Activated naive CD4-positive, alpha-beta T cell treated with anti-CD3 and anti-CD28 coated beads, Interleukin-2, amount 10 ng/mL, durations not matched to agents 7 days and 5 days (primary cell): ENCODE measurements at regions not wholly inside any gene's neighbourhood (a gene's known extent, or its start where the extent isn't known, plus 50 kb on each side); places are given as distances from the start of the nearest gene placed in this dataset.
"Not testable (repeated sequence)": the region's sequence is repeated elsewhere in the genome, so short reads cannot be mapped to it uniquely, and the experiment has no call there.

ENCODE experiments used
- CTCF ChIA-PET: fragments of 350-600 bp; sonication (Branson Sonifier 250); formaldehyde crosslinking; loops from one replicate; lab custom pipeline; 2021; ENCODE audit warnings: antibody characterized with exemption; lab: Charles Lee
- DNase-seq: peaks from one replicate; pipeline ENCODE4 v3.0.0-alpha.2; 2020
- H3K27ac Mint-ChIP-seq: one replicate; pipeline ENCODE4 v1.8.0; 2021; ENCODE audit warnings: mild to moderate bottlenecking, moderate library complexity, mixed read lengths
- H3K27me3 Mint-ChIP-seq: one replicate; pipeline ENCODE4 v1.8.0; 2021; ENCODE audit warnings: mild to moderate bottlenecking, mixed read lengths
- H3K36me3 Mint-ChIP-seq: one replicate; pipeline ENCODE4 v1.8.0; 2021; ENCODE audit warnings: mixed read lengths
- H3K4me1 Mint-ChIP-seq: one replicate; pipeline ENCODE4 v1.8.0; 2021; ENCODE audit warnings: mixed read lengths
- H3K4me3 Mint-ChIP-seq: one replicate; pipeline ENCODE4 v1.8.0; 2021; ENCODE audit warnings: mild to moderate bottlenecking, moderate library complexity, mixed read lengths
- H3K9me3 Mint-ChIP-seq: one replicate; pipeline ENCODE4 v1.8.0; 2021; ENCODE audit warnings: mixed read lengths

DNA sequence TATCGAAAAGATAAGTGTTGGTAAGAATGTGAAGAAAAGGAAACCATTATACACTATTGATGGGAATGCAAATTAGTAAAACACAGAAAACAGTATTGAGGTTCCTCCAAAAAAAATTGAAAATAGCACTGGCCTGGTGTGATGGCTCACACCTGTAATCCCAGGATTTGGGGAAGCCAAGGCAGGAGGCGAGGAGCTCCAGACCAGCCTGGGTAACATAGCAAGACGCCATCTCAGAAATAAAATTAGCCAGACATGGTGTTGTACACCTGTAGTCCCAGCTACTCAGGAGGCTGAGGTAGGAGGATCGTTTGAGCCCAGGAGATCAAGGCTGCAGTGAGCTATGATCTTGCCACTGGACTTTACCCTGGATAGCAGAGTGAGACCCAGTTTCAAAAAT is 5303.4 kb upstream of the TPTE start:
- DNase-seq, H3K27me3 Mint-ChIP-seq, H3K4me3 Mint-ChIP-seq, H3K27ac Mint-ChIP-seq, H3K4me1 Mint-ChIP-seq, CTCF ChIA-PET, H3K36me3 Mint-ChIP-seq: not testable (repeated sequence)
- H3K9me3 Mint-ChIP-seq = peaks cover 35% of the 10 kb centered on the region

DNA sequence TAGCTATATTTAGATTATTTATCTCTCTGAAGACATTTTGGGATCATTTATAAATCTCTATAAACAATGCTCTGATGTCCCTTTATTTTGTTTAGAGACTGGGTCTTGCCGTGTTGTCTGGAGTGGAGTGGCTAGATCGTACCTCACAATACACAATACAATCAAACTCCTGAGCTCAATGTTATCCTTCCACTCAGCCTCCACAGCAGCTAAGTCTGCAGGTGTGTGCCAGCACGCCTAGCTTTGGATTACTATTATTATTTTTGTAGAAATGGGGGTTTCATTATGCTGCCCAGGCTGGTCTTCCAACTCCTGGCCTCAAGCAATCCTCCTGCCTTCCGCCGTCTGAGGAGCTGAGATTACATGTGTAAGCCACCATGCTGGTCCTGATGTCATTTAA is 5301.4 kb upstream of the TPTE start:
- CTCF ChIA-PET, DNase-seq: not testable (repeated sequence)

DNA sequence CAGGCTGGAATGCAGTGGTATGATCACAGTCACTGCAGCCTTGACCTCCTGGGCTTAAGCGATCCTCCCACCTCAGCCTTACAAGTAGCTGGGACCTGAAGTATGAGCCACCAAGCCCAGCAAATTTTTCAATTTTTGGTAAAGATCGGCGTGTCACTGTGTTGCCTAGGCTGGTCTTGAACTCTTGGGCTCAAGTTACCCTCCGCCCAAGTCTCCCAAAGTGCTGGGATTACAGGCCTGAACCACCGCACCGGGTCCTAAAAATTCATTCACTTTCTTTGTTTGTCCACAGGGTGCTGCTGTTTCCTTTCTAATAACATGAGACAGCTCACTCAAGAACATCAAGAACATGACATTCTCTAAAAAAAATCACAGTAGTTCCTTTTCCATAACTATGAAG is 5300.9 kb upstream of the TPTE start:
- H3K9me3 Mint-ChIP-seq = peaks cover 54% of the 10 kb centered on the region
- CTCF ChIA-PET, H3K27me3 Mint-ChIP-seq, H3K4me3 Mint-ChIP-seq, H3K27ac Mint-ChIP-seq, H3K36me3 Mint-ChIP-seq, H3K4me1 Mint-ChIP-seq, DNase-seq: not testable (repeated sequence)

More for the DNA sequence above, 5301.4 kb upstream of the TPTE start:
- not testable (repeated sequence) for H3K4me1 Mint-ChIP-seq, H3K27me3 Mint-ChIP-seq, H3K27ac Mint-ChIP-seq, H3K36me3 Mint-ChIP-seq, H3K4me3 Mint-ChIP-seq
- peaks cover 49% of the 10 kb centered on the region for H3K9me3 Mint-ChIP-seq

DNA sequence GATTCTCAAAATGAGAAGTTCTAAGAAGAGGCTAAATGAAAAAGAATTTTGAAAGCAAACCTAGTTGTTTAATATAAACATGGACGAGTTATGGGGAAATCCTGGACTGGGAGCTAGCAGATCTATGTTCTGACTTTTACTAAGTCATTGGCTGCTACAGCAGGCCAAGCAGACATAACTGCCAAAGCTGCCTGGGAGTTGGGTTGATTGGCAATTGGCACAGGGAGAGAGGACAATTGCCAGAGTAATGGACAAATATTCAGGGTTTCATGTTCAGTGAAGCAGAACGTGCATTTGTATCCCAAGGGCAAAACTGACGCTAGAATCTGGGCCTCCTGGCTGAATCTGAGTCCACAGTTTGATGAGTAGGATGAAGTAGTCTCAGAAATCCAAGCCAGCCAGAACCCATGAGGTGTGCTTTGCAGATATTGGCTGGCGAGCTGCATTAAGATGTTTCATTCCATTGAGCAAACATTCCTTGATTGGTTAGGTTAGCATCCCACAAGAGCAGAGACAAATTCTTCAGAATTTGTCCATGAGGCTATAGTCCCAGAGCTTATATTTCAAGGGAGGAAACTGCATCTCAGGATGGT is 5299.8 kb upstream of the TPTE start:
- H3K4me1 Mint-ChIP-seq, CTCF ChIA-PET, H3K27me3 Mint-ChIP-seq, H3K27ac Mint-ChIP-seq, H3K36me3 Mint-ChIP-seq, H3K4me3 Mint-ChIP-seq, DNase-seq: not testable (repeated sequence)
- peaks cover 60% of the 10 kb centered on the region for H3K9me3 Mint-ChIP-seq

DNA sequence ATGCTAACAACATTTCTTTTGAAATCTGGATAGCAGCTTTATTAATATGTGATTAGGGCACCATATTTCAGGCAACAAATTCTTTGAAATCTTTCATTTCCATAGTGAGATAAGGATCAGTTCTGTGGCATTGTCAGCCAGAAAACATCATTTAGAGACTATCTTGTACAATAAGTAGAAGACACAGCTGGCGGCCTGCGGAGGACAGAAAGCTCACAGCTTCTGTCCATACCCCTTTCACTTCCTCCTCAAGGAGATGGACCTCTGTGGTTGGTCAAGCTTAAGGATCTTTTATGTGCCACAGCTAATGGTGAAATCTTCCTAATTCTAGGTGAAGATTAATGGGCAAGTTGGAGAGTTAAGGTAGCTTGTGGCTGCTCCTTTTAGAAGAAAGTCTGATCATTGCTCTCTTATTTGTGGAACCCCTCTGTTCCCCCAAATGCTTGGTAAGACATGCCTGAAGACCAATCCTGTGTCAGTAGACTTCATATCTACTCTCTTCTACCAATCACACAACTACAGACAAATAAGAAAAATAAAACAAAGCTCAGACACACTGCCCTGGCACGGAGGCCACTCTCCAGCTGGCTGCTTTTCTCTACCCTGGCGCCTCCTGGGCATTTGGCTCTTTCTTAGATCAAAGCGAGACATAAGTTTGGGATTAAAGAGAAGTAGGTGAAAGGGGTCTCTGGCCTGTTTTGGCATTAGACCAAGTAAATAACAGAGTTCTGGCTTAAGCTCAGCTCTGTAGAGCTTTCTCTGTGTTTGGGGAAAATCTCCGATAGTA is 5298.2 kb upstream of the TPTE start:
- H3K27ac Mint-ChIP-seq, H3K36me3 Mint-ChIP-seq, H3K4me1 Mint-ChIP-seq, CTCF ChIA-PET, DNase-seq, H3K27me3 Mint-ChIP-seq, H3K4me3 Mint-ChIP-seq: not testable (repeated sequence)
- H3K9me3 Mint-ChIP-seq = peaks cover 60% of the 10 kb centered on the region

DNA sequence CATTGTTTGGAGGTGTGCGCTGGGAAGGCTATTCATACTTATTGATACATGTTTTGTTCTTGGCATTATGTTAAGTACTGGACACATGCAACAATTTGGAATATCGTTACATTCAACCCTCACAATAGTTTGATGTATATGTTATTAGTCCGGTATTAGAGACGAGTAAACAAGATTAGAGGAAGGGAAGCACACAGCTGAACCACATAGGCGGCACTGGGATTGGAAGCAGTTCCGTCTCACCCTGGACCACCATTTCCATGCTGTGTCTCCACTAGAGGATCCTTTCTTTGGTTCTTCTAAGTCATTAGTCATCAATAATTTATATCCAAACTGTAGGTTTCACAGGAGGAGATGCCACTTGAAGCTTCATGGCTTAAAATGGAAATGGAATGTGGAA is 5297.2 kb upstream of the TPTE start:
- H3K36me3 Mint-ChIP-seq, H3K4me3 Mint-ChIP-seq, H3K4me1 Mint-ChIP-seq, H3K27me3 Mint-ChIP-seq, DNase-seq, CTCF ChIA-PET, H3K27ac Mint-ChIP-seq: not testable (repeated sequence)
- H3K9me3 Mint-ChIP-seq = peaks cover 62% of the 10 kb centered on the region

DNA sequence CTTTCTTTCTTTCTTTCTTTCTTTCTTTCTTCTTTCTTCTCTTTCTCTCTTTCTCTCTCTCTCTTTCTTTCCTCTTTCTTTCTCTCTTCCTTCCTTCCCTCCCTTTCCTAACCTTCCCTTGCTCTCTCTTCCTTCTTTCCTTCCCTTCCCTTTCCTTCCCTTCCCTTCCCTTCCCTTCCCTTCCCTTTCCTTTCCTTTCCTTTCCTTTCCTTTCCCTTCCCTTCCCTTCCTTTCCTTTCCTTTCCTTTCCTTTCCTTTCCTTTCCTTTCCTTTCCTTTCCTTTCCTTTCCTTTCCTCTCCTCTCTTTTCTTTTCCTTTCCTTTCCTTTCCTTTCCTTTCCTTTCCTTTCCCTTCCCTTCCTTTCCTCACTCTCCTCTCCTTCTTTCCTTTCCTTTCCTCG is 5294.1 kb upstream of the TPTE start:
- not testable (repeated sequence) for H3K27ac Mint-ChIP-seq, H3K4me3 Mint-ChIP-seq, H3K4me1 Mint-ChIP-seq

DNA sequence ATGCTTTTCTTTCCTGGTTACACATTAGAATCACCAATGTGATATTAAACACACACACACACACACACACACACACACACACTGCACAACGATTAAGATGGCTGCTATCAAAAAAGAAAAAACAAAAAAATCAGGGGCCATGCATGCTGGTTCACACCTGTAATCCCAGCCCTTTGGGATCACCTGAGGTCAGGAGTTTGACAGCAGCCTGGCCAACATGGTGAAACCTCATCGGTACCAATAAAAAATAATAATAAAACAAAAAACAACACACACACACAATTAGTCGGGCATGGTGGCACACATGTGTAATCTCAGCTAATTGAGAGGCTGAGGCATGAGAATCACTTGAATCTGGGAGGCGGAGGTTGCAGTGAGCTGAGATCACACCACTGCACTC is 5290.8 kb upstream of the TPTE start:
- DNase-seq, H3K36me3 Mint-ChIP-seq, H3K27me3 Mint-ChIP-seq, H3K27ac Mint-ChIP-seq, H3K4me1 Mint-ChIP-seq, H3K4me3 Mint-ChIP-seq, CTCF ChIA-PET: not testable (repeated sequence)
- peaks cover 64% of the 10 kb centered on the region for H3K9me3 Mint-ChIP-seq

More for the DNA sequence above, 5294.1 kb upstream of the TPTE start:
- CTCF ChIA-PET, H3K27me3 Mint-ChIP-seq, DNase-seq, H3K36me3 Mint-ChIP-seq: not testable (repeated sequence)
- peaks cover 68% of the 10 kb centered on the region for H3K9me3 Mint-ChIP-seq

DNA sequence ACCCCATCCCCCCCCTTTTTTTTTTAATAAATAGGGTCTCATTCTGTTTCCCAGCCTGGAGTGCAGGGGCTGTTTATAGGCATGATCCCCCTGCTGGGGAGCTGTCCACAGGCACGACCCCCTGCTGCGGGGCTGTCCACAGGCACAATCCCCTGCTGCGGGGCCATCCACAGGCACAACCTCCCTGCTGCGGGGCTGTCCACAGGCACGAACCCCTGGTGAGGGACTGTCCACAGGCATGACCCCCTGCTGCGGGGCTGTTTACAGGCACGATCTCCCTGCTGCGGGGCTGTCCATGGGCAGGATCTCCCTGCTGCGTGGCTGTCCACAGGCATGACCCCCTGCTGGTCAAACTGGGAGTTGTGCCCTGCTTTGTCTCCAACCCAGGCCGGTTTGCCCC is 5290.1 kb upstream of the TPTE start:
- H3K4me3 Mint-ChIP-seq, H3K36me3 Mint-ChIP-seq, H3K27me3 Mint-ChIP-seq, H3K27ac Mint-ChIP-seq, CTCF ChIA-PET, DNase-seq, H3K4me1 Mint-ChIP-seq: not testable (repeated sequence)
- peaks cover 64% of the 10 kb centered on the region for H3K9me3 Mint-ChIP-seq

DNA sequence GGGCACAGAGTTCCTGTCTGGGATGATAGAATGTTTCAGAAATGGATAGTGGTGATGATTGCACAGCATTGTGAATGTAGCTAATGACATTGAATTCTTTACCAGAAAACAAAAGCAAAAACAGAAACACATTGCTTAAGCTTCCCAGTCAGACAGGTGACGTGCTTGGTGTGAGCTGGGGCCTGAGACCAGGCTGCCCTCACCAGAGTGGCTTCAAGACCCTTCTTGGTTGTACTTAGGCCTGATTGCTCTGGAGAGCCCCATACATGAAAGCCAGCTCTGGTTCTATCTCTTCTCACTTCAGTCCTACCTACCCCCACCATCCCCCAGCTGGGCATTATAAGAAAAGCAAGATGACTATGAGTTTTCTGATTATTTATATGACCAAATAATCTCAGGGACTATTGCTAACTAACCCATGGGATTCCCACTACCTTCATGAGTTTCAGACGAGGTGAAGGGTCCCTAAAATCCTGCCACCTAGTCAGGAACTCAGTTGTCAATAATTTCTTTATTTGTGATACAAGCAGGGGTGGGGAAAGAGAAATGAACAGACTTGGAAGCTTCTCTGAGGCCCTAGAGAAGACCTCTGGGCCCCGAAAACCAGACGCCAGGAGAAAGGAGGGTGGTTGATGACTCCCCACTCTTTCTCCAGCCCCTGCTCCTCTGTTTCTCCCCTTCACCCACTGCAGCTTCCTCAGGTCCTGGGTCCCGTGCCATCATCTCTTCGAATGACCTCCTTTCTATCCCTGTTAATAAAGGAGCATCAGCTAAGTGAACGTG is 5289.0 kb upstream of the TPTE start:
- H3K4me3 Mint-ChIP-seq, H3K4me1 Mint-ChIP-seq, H3K36me3 Mint-ChIP-seq, H3K27me3 Mint-ChIP-seq, DNase-seq, H3K27ac Mint-ChIP-seq, CTCF ChIA-PET: not testable (repeated sequence)
- peaks cover 60% of the 10 kb centered on the region for H3K9me3 Mint-ChIP-seq

DNA sequence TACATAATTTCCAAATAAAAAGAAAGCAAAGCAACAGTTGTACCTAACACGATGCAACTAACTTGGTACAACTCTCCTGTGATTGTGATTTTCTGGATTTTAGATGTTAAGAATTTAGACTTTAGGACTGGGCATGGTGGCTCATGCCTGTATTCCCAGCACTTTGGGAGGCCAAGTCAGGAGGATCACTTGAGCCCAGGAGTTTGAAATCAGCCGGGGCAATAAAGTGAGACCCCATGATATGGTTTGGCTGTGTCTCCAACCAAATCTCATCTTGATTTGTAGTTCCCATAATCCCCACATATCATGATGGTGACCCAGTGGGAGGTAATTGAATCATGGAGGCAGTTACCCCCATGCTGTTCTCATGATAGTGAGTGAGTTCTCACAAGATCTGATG is 5285.6 kb upstream of the TPTE start:
- not testable (repeated sequence) for H3K36me3 Mint-ChIP-seq

DNA sequence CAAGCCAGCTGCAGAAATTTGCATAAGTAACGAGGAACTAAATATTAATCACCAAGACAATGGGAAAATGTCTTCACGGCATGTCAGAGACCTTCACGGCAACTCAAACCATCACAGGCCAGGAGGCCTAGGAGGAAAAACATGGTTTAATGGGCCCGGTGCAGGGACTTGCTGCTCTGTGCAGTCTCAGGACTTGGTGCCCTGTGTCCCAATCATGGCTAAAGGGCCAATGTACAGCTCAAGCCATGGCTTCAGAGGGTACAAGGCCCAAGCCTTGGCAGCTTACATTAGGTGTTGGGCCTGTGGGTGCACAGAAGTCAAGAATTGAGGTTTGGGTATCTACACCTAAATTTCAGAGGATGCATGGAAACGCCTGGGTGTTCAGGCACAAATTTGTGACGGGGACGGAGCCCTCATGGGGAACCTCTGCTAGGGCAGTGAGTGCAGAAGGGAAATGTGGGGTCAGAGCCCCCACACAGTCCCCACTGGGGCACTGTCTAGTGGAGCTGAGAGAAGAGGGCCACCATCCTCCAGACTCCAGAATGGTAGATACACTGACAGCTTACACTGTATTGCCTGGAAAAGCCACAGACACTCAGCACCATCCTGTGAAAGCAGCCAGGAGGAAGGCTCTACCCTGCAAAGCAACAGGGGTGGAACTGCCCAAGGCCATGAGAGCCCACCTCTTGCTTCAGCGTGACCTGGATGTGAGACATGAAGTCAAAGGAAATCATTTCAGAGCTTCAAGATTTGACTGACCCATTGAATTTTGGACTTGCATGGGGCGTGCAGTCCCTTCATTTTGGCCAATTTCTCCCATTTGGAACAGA is 5284.3 kb upstream of the TPTE start:
- CTCF ChIA-PET, H3K4me1 Mint-ChIP-seq, H3K27ac Mint-ChIP-seq, DNase-seq, H3K27me3 Mint-ChIP-seq, H3K4me3 Mint-ChIP-seq, H3K36me3 Mint-ChIP-seq: not testable (repeated sequence)
- H3K9me3 Mint-ChIP-seq = peaks cover 46% of the 10 kb centered on the region

More for the DNA sequence above, 5285.6 kb upstream of the TPTE start:
- DNase-seq, H3K4me3 Mint-ChIP-seq, H3K27me3 Mint-ChIP-seq, CTCF ChIA-PET, H3K27ac Mint-ChIP-seq, H3K4me1 Mint-ChIP-seq: not testable (repeated sequence)
- H3K9me3 Mint-ChIP-seq = peaks cover 48% of the 10 kb centered on the region

DNA sequence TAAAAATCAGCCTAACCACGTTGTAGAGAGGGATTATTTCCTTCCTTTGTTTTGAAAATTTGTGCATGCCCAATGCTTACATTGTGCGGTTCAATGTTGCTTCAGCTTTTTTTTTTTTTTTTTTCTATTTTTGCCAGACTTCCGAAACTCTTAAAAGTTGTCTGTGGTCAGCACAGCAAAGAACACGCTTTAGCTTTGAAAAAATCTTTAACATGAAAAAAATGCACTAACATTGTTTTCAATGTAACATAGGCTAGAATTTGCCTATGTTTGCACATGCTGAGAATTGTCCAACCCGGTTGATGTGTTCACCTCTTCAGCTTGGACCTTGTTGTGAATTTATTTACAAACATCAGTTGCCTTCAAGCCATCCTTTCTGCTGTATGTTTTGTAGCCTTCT is 5280.9 kb upstream of the TPTE start:
- H3K27me3 Mint-ChIP-seq, H3K4me3 Mint-ChIP-seq, H3K27ac Mint-ChIP-seq, H3K4me1 Mint-ChIP-seq, H3K36me3 Mint-ChIP-seq, DNase-seq, CTCF ChIA-PET: not testable (repeated sequence)
- peaks cover 49% of the 10 kb centered on the region for H3K9me3 Mint-ChIP-seq

DNA sequence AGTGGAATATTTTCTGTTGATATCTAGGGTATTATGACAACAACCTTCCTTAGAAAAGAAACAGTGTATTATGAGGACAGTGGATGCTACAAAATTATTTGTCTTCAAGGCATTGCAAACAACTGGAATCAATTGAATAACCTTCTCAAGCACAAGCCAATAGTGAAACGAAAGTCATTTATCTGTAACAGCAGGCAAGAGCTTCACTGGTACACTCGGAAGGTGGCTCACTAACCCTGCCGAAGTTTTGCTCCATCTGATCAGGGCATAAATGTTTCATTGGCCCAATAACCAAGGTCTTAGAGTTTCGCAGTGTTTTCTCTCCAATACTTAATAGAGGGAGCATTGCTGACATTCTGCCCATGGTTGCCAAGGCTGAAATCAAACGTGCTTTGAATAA is 5278.7 kb upstream of the TPTE start:
- H3K4me1 Mint-ChIP-seq, H3K27ac Mint-ChIP-seq, H3K27me3 Mint-ChIP-seq, DNase-seq, CTCF ChIA-PET, H3K36me3 Mint-ChIP-seq, H3K4me3 Mint-ChIP-seq: not testable (repeated sequence)
- H3K9me3 Mint-ChIP-seq = peaks cover 52% of the 10 kb centered on the region
